Mucosa of stomach (tissue), 1 donor: ENCODE measurements at regions not wholly inside any gene's neighbourhood (a gene's known extent, or its start where the extent isn't known, plus 50 kb on each side); places are given as distances from the start of the nearest gene placed in this dataset.

Source experiments
- H3K27me3 ChIP-seq: one replicate; pipeline ENCODE4 v1.7.0; 2013; ENCODE audit warnings: mild to moderate bottlenecking, low read length; ENCODE audit not compliant: control insufficient read depth, insufficient read depth
- H3K36me3 ChIP-seq: one replicate; pipeline ENCODE4 v1.7.0; 2013; ENCODE audit warnings: low read length; ENCODE audit not compliant: control insufficient read depth, insufficient read depth
- H3K4me1 ChIP-seq: one replicate; pipeline ENCODE4 v1.7.0; 2013; ENCODE audit warnings: mild to moderate bottlenecking, low read length; ENCODE audit not compliant: control insufficient read depth, insufficient read depth
- H3K4me3 ChIP-seq: one replicate; pipeline ENCODE4 v1.7.0; 2013; ENCODE audit warnings: low read length
- H3K9ac ChIP-seq: one replicate; pipeline ENCODE4 v1.7.0; 2013; ENCODE audit warnings: mild to moderate bottlenecking, low read length, moderate library complexity
- H3K9me3 ChIP-seq: one replicate; pipeline ENCODE4 v1.7.0; 2013; ENCODE audit warnings: mild to moderate bottlenecking, low read length, moderate library complexity; ENCODE audit not compliant: control insufficient read depth
- donor health status: Pancreatic carcinoma.

DNA sequence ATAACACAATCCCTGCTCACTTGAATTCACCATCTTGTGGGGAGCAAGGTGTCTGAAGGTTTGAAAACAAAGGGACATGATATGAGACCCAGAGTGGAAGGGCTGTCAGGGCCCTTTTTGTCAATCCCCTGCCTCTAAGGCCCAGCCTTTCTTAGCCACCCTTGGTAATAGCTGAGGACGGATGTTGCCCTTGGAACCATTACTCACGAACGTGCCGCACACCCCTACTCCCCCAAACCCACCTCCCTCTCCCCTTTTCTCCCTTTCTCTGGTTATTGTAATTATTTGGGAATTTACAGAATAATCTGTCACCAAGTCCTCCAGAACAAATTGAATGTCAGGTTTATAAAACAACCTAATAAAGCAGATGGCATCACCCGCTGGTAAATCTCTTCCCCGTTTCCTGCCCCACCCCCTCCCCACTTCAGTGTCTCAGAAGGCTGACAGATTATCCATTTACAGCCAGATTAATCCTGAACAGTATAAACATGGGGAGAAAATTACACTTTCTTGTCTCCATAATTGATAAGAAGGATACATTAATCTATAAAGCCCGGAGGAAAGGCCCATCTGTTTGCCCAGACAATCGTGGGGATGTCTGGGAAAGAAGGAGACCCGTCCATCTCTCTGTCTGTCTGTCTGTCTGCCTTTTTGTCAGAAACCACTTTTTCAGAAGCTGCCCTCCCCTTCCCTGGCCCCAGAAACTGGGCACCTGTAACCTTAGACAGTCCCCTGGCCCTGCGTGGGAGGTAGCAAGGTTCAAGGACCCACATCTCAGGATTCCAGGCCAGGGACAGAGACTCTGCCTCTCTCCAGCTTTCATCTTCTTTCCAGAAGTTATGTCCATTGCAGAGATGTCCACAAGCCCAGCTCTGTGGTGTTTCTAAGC lies 60.6 kb upstream of the CD34 start:
- Histone ChIP-seq H3K9ac (no peak overlapping the region), H3K36me3 (no peaks in the 10 kb centered on the region), H3K27me3 (peaks cover 5% of the 10 kb centered on the region), H3K9me3 (no peaks in the 10 kb centered on the region), H3K4me1 (peaks cover 12% of the 10 kb centered on the region), H3K4me3 (no peak overlapping the region)

DNA sequence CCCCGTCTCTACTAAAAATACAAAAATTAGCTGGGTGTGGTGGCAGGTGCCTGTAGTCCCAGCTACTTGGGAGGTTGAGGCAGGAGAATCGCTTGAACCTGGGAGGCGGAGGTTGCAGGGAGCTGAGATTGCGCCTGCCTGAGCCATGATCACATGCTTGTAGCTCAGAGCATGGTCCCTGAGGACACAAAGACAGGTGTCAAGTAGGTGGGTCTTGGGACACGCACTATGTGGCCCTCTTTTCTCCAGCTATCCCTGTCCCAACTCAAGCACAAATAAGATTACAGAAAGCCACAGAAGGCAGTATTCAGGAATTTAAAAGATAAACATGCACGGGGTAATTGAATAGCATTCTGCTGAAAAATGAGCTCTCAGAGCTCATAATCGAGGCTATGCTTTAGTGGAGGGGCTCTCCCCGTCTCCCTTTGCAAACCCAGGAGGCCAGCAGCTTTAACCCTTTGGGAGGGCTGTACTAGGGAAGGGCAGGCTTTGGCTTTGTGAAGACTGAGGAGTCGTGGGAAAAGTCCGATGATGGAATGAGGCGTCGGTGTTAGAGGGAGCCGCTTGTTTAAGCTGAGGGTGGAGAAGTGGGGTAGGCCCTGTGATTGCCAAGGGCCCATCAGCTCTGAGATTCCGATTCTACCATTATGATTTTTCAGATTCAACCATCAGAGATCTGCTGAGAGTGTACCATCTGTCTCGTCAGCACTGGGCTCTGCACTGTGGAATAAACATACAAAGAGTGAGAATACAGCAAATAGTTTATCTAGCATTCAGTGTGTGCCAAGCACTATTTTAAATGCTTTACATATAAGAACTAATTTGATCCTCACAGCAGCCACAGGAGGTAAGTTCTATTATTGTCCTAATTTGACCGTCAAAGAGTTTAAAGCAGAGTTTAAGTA lies 59.7 kb upstream of the CD34 start:
- Histone ChIP-seq H3K4me1 (peaks cover 12% of the 10 kb centered on the region), H3K36me3 (no peaks in the 10 kb centered on the region), H3K9ac (no peak overlapping the region), H3K9me3 (no peaks in the 10 kb centered on the region), H3K4me3 (no peak overlapping the region), H3K27me3 (peaks cover 5% of the 10 kb centered on the region)

DNA sequence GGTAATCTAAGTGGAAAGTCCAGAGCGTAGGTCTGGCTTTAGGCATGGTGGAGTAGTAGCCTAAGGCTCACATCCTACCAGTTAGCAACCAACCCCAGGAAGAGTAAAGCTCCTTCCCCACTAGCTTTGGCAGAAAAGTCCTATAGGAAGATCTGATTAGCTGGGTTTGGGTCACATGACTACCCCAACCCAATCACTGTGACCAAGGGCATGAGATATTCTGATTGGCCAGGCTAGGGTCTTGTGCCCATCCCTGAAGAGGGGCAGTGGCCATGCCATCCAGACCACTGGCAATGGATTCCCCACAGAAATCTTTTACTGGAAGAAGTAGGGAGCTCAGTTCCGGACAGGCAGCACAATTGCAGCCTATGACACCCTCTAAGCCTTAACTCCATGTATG lies 58.6 kb upstream of the CD34 start:
- no peak overlapping the region for H3K9ac ChIP-seq
- H3K36me3 ChIP-seq, result no peaks in the 10 kb centered on the region
- H3K4me1 ChIP-seq, result peaks cover 16% of the 10 kb centered on the region
- H3K9me3 ChIP-seq, result no peaks in the 10 kb centered on the region
- no peak overlapping the region for H3K4me3 ChIP-seq
- H3K27me3 ChIP-seq, result peaks cover 5% of the 10 kb centered on the region

DNA sequence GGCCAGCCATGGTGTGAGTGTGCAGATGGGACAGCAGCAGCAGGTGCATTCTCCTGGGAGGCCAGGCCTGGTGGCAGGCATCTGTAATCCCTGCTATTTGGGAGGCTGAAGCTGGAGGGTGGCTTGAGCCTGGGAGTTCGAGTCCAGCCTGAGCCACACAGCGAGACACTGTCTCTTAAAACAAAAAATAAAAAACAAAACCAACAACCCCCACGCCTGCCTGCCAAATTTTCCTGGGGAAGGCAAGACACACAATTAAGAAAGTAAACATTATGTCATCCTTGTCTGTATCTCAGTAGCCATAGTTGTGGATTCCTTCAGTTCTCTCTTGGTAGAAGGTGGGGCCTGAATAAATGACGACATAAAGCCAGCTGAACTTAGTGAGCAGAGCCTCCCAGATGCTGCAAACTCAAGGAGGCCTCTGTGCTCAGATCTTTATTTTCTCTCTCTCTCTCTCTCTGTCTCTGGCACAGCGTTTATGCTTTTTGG lies 57.6 kb upstream of the CD34 start:
- peaks cover 5% of the 10 kb centered on the region for H3K27me3 ChIP-seq
- no peaks in the 10 kb centered on the region for H3K36me3 ChIP-seq
- no peak overlapping the region for H3K4me3 ChIP-seq
- no peaks in the 10 kb centered on the region for H3K9me3 ChIP-seq
- no peak overlapping the region for H3K9ac ChIP-seq
- H3K4me1 ChIP-seq, result peaks cover 24% of the 10 kb centered on the region

DNA sequence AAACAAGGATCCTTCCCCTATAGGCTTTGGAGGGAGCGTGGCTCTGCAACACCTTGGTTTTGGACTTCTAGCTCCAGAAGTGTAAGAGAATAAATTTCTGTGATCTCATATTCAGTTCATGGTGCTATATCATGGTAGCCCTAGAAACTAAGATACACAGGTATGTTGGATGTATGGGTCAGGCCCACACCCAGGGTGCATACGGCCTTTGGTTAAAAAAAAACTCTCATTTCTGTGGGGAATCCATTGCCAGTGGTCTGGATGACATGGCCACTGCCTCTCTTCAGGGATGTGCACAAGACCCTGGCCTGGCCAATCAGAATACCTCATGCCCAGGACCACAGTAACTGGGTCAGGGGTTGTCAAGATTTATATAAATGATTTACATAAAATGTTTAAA lies 56.8 kb upstream of the CD34 start:
- no peaks in the 10 kb centered on the region for H3K9me3 ChIP-seq
- H3K36me3 ChIP-seq, result no peaks in the 10 kb centered on the region
- no peak overlapping the region for H3K4me3 ChIP-seq
- peaks cover 31% of the 10 kb centered on the region for H3K4me1 ChIP-seq
- no peaks in the 10 kb centered on the region for H3K27me3 ChIP-seq
- H3K9ac ChIP-seq, result no peak overlapping the region

DNA sequence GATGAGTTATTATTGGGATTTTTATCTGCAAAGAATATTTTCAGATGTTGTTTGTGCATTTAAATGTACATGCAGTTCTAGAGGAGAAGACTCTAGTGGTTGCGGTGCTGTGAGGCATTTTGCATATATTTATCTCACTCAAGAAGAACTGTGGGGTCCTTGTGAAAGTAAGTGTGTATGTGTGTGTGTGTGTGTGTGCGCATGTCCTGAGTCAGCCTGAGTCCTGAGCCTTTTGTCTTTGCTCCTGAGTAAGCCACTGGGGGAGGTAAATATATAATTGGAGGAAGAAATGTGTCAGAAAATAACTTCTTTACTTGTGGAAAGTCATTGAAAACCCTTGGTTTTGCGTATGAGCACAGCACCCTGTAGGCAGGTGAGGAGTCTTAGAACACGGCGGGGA lies 55.6 kb upstream of the CD34 start:
- Histone ChIP-seq H3K9ac (no peak overlapping the region), H3K4me3 (no peak overlapping the region), H3K4me1 (peaks cover 41% of the 10 kb centered on the region), H3K9me3 (no peaks in the 10 kb centered on the region), H3K27me3 (no peaks in the 10 kb centered on the region), H3K36me3 (no peaks in the 10 kb centered on the region)

DNA sequence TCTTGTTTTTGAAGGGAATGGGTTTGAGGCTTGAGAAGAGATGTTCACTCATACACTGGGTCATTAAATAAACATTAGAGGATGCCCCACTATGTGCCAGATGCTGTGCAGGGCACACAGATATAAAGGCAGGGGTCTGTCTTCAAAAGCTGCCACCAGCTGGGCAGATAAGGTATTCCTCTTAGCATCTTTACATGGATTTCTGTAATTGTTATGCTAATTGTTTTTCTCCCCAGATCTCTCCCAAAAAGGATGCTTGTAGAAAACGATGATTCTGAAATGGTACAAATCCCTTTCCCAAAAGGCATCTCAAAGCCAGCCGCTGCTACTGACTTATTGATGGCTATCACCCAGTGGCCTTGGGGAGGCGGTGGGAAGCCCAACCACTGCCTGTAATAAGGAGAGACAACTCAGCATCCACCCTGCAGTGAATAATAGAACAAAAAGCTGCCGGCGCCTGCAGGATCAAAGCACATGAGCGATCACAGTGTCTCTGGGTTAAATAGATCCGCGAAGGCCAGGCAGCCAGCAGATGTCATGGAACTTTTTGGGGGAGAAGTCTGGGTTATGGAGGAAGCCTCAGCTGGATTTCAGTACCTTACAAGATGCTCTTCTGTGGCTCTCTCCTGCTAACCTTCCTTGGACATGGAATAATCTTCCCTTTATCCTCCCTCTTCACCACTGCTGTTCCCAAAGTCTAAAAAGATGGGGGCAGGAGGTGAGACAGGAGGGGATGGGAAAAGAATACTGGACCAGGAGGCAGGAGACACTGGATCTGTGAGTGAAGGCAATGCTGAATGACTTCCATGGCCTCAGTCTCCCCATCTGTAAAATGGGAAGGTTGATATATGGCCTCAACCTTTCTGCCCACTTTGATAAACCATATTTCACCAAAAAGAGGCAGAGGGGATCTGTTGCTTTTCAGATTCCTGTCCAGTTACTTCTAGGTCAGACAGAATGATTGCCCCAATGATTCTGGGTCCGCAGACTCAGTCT lies 54.8 kb upstream of the CD34 start:
- no peaks in the 10 kb centered on the region for H3K27me3 ChIP-seq
- no peak overlapping the region for H3K9ac ChIP-seq
- H3K36me3 ChIP-seq, result no peaks in the 10 kb centered on the region
- no peaks in the 10 kb centered on the region for H3K9me3 ChIP-seq
- H3K4me3 ChIP-seq, result no peak overlapping the region
- peaks cover 44% of the 10 kb centered on the region for H3K4me1 ChIP-seq

DNA sequence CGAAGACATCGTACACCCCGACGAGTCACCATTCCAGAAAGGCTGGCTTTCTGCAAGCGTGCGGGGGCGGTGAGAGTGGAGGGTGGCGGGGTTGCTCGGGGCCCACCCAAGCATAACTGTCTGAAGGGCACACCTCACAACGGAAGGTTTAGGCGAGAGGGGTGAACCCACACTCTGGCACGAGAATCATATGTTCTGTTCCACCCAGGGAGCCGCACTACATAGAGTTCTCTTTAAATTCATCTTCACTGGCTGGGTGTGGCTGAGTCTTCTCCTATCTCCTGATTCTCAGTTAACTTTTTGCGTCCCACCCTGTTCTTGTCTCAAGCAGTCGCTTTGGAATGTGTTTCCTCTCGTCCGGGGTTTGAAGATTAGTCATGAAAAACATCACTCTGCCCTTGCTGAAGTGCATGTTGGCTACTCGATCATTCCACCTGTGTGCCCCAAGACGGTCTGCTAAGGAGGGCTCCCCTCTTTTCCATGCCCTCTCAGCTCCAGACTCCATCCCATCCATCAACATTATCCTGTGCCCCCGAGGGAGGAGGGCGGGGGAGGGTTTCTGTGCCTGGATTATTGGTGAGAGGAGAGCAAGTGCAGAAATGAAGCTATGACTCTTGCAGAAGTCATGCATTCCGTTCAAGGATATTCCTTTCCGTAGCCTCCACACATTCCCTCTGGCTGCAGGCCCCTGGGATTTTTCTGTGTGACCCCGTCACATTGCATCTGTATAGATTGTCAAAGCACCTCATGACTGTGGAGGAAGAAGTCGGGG lies 53.5 kb upstream of the CD34 start:
- Histone ChIP-seq H3K9ac (peak overlapping the region; percentile 97), H3K4me1 (peaks cover 39% of the 10 kb centered on the region), H3K9me3 (no peaks in the 10 kb centered on the region), H3K27me3 (no peaks in the 10 kb centered on the region), H3K4me3 (peak overlapping the region; percentile 22), H3K36me3 (no peaks in the 10 kb centered on the region)

DNA sequence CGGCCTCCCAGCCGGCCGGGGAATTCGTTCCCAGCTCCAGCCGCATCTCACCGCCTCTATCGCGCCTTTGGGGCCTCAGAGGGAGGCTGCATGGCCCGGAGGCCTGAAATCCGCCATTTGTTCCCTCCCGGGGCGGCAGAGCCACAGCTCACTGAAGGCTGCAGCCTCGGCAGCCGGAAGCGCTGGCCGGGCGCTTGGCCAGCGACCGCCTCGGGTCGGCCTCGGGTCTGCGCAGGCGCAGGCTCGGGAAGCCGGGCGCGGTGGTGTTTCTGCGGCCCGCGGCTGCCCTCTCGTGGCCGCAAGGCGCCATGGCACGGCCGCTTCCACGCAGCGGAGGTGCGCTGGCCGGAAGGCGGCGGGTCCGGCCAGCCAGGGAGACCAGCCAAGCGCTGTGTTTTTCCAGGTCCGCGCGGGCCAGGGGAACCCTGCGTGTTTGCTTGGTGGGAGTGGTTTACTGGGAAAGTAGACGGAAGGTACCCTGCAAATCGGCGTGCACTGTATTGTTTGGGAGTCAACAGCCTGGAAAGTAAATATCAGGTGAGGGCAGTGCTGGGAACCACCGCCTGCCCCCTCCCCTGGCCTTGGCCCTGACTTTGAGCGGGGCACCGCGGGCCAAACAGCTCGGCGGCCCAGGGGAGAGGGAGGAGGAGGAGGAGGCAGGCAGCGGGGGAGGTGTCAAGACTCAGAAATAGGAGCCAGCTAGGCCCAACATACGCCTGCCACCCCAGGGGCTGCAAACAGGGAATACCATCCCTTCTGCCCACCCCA lies 52.7 kb upstream of the CD34 start:
- Histone ChIP-seq H3K9ac (peak overlapping the region; percentile 97), H3K4me3 (peak overlapping the region; percentile 42), H3K27me3 (no peaks in the 10 kb centered on the region), H3K4me1 (peaks cover 39% of the 10 kb centered on the region), H3K36me3 (no peaks in the 10 kb centered on the region), H3K9me3 (no peaks in the 10 kb centered on the region)

DNA sequence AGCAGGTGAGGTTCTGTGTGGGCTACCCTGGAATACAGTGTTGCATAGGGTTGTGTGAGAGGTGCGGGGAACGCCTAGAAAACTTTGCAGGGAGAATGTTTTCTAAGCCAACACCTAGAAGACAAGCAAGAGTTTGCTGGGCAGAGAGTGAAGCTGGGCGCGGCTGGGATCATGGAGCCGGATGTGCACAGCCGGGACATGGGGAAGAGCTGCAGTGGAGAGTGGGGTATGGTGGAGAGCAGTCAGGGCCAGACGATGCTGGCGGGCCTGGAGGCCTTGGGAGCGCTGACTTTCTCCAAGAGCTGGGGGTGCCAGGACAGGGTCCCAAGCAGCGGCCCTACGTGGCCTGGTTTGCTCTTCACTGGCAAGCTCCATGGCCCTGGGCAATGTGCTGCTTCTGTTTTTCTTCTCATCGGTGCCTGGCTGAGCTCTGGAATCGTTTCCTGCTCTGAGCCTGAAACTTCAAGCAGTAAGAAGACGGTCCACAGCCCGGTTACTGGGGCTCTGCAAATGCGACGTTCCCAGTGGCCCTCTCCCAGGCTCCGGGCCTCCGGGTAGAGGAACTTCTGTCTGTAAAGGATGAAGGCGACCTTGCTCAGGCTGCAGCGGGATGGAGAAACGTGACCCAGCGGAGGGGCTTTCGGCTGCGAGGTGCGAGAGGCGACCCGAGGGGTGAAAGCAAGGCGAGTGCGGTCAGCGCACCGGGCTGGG lies 51.9 kb upstream of the CD34 start:
- H3K4me3 ChIP-seq, result peak overlapping the region; percentile 42
- no peaks in the 10 kb centered on the region for H3K36me3 ChIP-seq
- H3K9ac ChIP-seq, result peak overlapping the region; percentile 97
- H3K4me1 ChIP-seq, result peaks cover 39% of the 10 kb centered on the region
- no peaks in the 10 kb centered on the region for H3K9me3 ChIP-seq
- no peaks in the 10 kb centered on the region for H3K27me3 ChIP-seq
